K562 (cell line): ENCODE measurements at regions not wholly inside any gene's neighbourhood (a gene's known extent, or its start where the extent isn't known, plus 50 kb on each side); places are given as distances from the start of the nearest gene placed in this dataset.
"Not testable (repeated sequence)": the region's sequence is repeated elsewhere in the genome, so short reads cannot be mapped to it uniquely, and the experiment has no call there.

Experiments used
- ATAC-seq: fragments of 200-7000 bp; cut with Tn5 transposase; 3 replicates; pipeline ENCODE4 v1.9.1; 2020; ENCODE audit warnings: moderate library complexity
- BruUV-seq: library from RNA; stranded (reverse); fragments of 400-500 nt; replicated peaks from 2 replicates; lab custom pipeline; 2021; lab: Mats Ljungman, UMichigan
- CTCF ChIA-PET: fragments of 300-600 bp; formaldehyde crosslinking; extraction: SDS; loops from one replicate; lab custom pipeline; 2021; ENCODE audit warnings: low intra/inter-chr PET ratio; lab: Yijun Ruan, JAX
- POLR2A ChIA-PET: fragments of 300-600, 350-650 bp; sonication (Branson Sonifier 250); formaldehyde crosslinking; extraction: SDS; loops from one replicate; lab custom pipeline; 2021; ENCODE audit warnings: antibody characterized with exemption, inconsistent platforms; lab: Yijun Ruan, JAX
- DNase-seq, 4 experiments: peaks; one replicate each; pipeline versions ENCODE4 v3.0.0 to v3.0.0-alpha.2; 2011 to 2018; ENCODE audit warnings: low spot score in 3 of 4, mixed read lengths in 3 of 4; ENCODE audit errors: extremely low read depth in 1 of 4
- FAIRE-seq: peaks from 2 replicates; lab custom pipeline; 2011; peaks lifted over from hg19 to GRCh38; lab: Jason Lieb, UNC
- H2AFZ ChIP-seq: 2 replicates; pipeline ENCODE4 v1.6.0; 2011; ENCODE audit warnings: low read depth, low read length, control low read depth, inconsistent platforms
- H3K27ac ChIP-seq: fragments of 200-600 bp; 3 replicates; pipeline ENCODE4 v1.8.0; 2011; ENCODE audit warnings: low read depth, mild to moderate bottlenecking, control low read depth, inconsistent platforms, low read length, moderate library complexity, mixed read lengths; ENCODE audit errors: extremely low read depth
- H3K27me3 ChIP-seq, 2 experiments: fragments of 300-600 bp in 1 of 2; 2 replicates in 1 of 2; 3 replicates in 1 of 2; pipeline versions ENCODE4 v1.6.0 to v1.8.0; 2011; ENCODE audit warnings: inconsistent platforms in 2 of 2, low read length in 2 of 2, mild to moderate bottlenecking in 1 of 2, mixed read lengths in 1 of 2, moderate library complexity in 1 of 2; ENCODE audit not compliant: control insufficient read depth in 2 of 2, insufficient read depth in 2 of 2
- H3K36me3 ChIP-seq: fragments of 300-600 bp; 3 replicates; pipeline ENCODE4 v1.8.0; 2011; ENCODE audit warnings: mild to moderate bottlenecking, low read length, inconsistent platforms; ENCODE audit not compliant: control insufficient read depth, insufficient read depth
- H3K4me1 ChIP-seq, 2 experiments: fragments of 200-600 bp in 1 of 2; replicated peaks in 1 of 2; 2 replicates in 1 of 2; 3 replicates in 1 of 2; pipeline versions ENCODE4 v1.5.1 to v1.8.0; 2011; ENCODE audit warnings: inconsistent platforms in 2 of 2, low read length in 2 of 2, mild to moderate bottlenecking in 1 of 2, mixed read lengths in 1 of 2, moderate library complexity in 1 of 2; ENCODE audit not compliant: control insufficient read depth in 2 of 2, insufficient read depth in 2 of 2
- H3K4me2 ChIP-seq: 2 replicates; pipeline ENCODE4 v1.6.1; 2011; ENCODE audit warnings: low read length, control low read depth, inconsistent platforms, mixed read lengths; ENCODE audit not compliant: insufficient read depth
- H3K4me3 ChIP-seq: fragments of 200-600 bp; sonication (generic), shearing (Covaris generic); 2 replicates; pipeline ENCODE4 v1.5.1; 2016; ENCODE audit warnings: control low read depth, inconsistent platforms
- H3K79me2 ChIP-seq: fragments of 200-600 bp; 3 replicates; pipeline ENCODE4 v1.8.0; 2011; ENCODE audit warnings: low read length, inconsistent platforms; ENCODE audit not compliant: control insufficient read depth, insufficient read depth
- H3K9ac ChIP-seq, 2 experiments: 2 replicates each; pipeline versions ENCODE4 v1.6.0 to v1.6.1; 2011; ENCODE audit warnings: low read depth in 2 of 2, low read length in 2 of 2, control low read depth in 1 of 2, inconsistent platforms in 1 of 2, mild to moderate bottlenecking in 1 of 2, mixed read lengths in 1 of 2; ENCODE audit not compliant: insufficient read depth in 1 of 2
- H3K9me1 ChIP-seq: one replicate; pipeline ENCODE4 v1.6.0; 2011; ENCODE audit warnings: inconsistent platforms, mild to moderate bottlenecking, low read length, moderate library complexity; ENCODE audit not compliant: control insufficient read depth, insufficient read depth
- H3K9me3 ChIP-seq: replicated peaks from 2 replicates; pipeline ENCODE4 v1.5.1; 2011; ENCODE audit warnings: low read depth, low read length, inconsistent platforms; ENCODE audit not compliant: control insufficient read depth, insufficient read depth
- H4K20me1 ChIP-seq: replicated peaks from 2 replicates; pipeline ENCODE4 v1.6.1; 2011; ENCODE audit warnings: low read length, inconsistent platforms, mixed read lengths; ENCODE audit not compliant: control insufficient read depth, insufficient read depth
- IRF2 ChIP-seq: sonication (generic); formaldehyde crosslinking; IDR thresholded peaks from 2 replicates; pipeline ENCODE4 v1.8.1; 2022; ENCODE audit warnings: mild to moderate bottlenecking, missing genetic modification reagents
- MTA3 ChIP-seq: fragments of 450-650 bp; formaldehyde crosslinking; IDR thresholded peaks from 2 replicates; pipeline ENCODE4 v1.6.1; 2017; ENCODE audit warnings: mild to moderate bottlenecking, borderline replicate concordance
- SETDB1 ChIP-seq: IDR thresholded peaks from one replicate; pipeline ENCODE4 v1.6.1; 2012; ENCODE audit warnings: low read length, control low read depth, inconsistent platforms
- TCF3 ChIP-seq: sonication (generic); formaldehyde crosslinking; IDR thresholded peaks from 2 replicates; pipeline ENCODE4 v1.4.0; 2020; ENCODE audit warnings: mild to moderate bottlenecking, missing genetic modification reagents
- ZBTB7A ChIP-seq: IDR thresholded peaks from 2 replicates; pipeline ENCODE4 v1.6.1; 2011; ENCODE audit warnings: low read depth, mild to moderate bottlenecking, low read length, moderate library complexity, borderline replicate concordance; ENCODE audit not compliant: control insufficient read depth
- WGBS: fragments of 100-300 bp; shearing (Covaris generic); methylation state at CpG from one replicate; pipeline ENCODE4 v1.1.6; 2016; ENCODE audit warnings: low coverage, mixed read lengths; ENCODE audit not compliant: insufficient coverage; ENCODE audit errors: missing lambda C conversion rate; 5-methylcytosine and 5-hydroxymethylcytosine counted together
- in situ Hi-C: fragments of 300-500 bp; cut with MboI; formaldehyde crosslinking; loops from 4 replicates; pipeline ENCODE4 v1.15.0; 2018; ENCODE audit warnings: inconsistent platforms, mixed read lengths
- intact Hi-C: fragments of 100-400 bp; cut with micrococcal nuclease; formaldehyde crosslinking; loops from 2 replicates; pipeline ENCODE4 v1.14.2; 2022

- ChIA-PET CTCF (no interaction called here), POLR2A (no interaction called here)
- Histone ChIP-seq H3K9ac (no peak overlapping the region), H3K36me3 (no peaks in the 10 kb centered on the region), H3K27ac (no peak overlapping the region), H2AFZ (no peak overlapping the region), H3K4me1 (no peaks in the 10 kb centered on the region), H3K4me3 (no peak overlapping the region), H3K79me2 (no peaks in the 10 kb centered on the region), H3K4me2 (no peak overlapping the region), H4K20me1 (no peaks in the 10 kb centered on the region), H3K9me1 (no peaks in the 10 kb centered on the region), H3K9me3 (no peaks in the 10 kb centered on the region), H3K27me3 (no peaks in the 10 kb centered on the region)
- intact Hi-C loops (no loop called here), in situ Hi-C loops (no loop called here)
- no peak for DNase-seq
- ATAC-seq, result no peak
- no TSS peak for BruUV-seq
- TF ChIP-seq MTA3 (no peak), SETDB1 (no peak), TCF3 (no peak), ZBTB7A (no peak), IRF2 (CRISPR knock-in tag) (no peak)
- no CpG with 5 or more reads among the region's 5 CpGs for WGBS
- FAIRE-seq, result no peak
Observed at GRCh38 chr14:105913861-105914260, 387.5 kb downstream of the TMEM121 start.

- POLR2A ChIA-PET, CTCF ChIA-PET, H3K27me3 ChIP-seq, in situ Hi-C loops, H3K36me3 ChIP-seq, FAIRE-seq, H2AFZ ChIP-seq, H3K9me1 ChIP-seq, H3K4me3 ChIP-seq, H3K9me3 ChIP-seq, H3K9ac ChIP-seq, H4K20me1 ChIP-seq, H3K4me1 ChIP-seq, ATAC-seq, DNase-seq, H3K4me2 ChIP-seq, H3K27ac ChIP-seq, H3K79me2 ChIP-seq, BruUV-seq, intact Hi-C loops: not testable (repeated sequence)
- WGBS, result no CpG with 5 or more reads among the region's 12 CpGs
Observed at GRCh38 chr14:105914281-105914680, 387.9 kb downstream of the TMEM121 start.
